HEK293T (cell line): ENCODE measurements at regions not wholly inside any gene's neighbourhood (a gene's known extent, or its start where the extent isn't known, plus 50 kb on each side); places are given as distances from the start of the nearest gene placed in this dataset.

ENCODE experiments used
- BHLHE40 ChIP-seq: fragments of 450-650 bp; IDR thresholded peaks from 2 replicates; pipeline ENCODE4 v1.6.1; 2016; ENCODE audit warnings: mild to moderate bottlenecking, moderate library complexity, borderline replicate concordance
- CTBP1 ChIP-seq: fragments of 450-650 bp; IDR thresholded peaks from 2 replicates; pipeline ENCODE4 v1.6.1; 2016; ENCODE audit warnings: borderline replicate concordance
- ELF4 ChIP-seq: fragments of 450-650 bp; IDR thresholded peaks from 2 replicates; pipeline ENCODE4 v1.6.1; 2017; ENCODE audit warnings: antibody characterized with exemption
- FOXA1 ChIP-seq: fragments of 450-650 bp; IDR thresholded peaks from 2 replicates; pipeline ENCODE4 v1.6.1; 2016; ENCODE audit warnings: mild to moderate bottlenecking
- FOXK2 ChIP-seq: fragments of 450-650 bp; IDR thresholded peaks from 2 replicates; pipeline ENCODE4 v1.6.1; 2016; ENCODE audit warnings: mild to moderate bottlenecking
- FOXM1 ChIP-seq: fragments of 450-650 bp; IDR thresholded peaks from 2 replicates; pipeline ENCODE4 v1.6.1; 2017; ENCODE audit warnings: mild to moderate bottlenecking, borderline replicate concordance
- HDGF ChIP-seq: fragments of 450-650 bp; IDR thresholded peaks from 2 replicates; pipeline ENCODE4 v1.6.1; 2017; ENCODE audit warnings: antibody characterized with exemption, borderline replicate concordance
- L3MBTL2 ChIP-seq: fragments of 450-650 bp; conservative IDR thresholded peaks from 2 replicates; pipeline ENCODE4 v1.6.1; 2016; ENCODE audit warnings: mild to moderate bottlenecking
- LEF1 ChIP-seq: fragments of 450-650 bp; IDR thresholded peaks from 2 replicates; pipeline ENCODE4 v1.6.1; 2017; ENCODE audit warnings: mild to moderate bottlenecking, borderline replicate concordance
- NFRKB ChIP-seq: fragments of 450-650 bp; IDR thresholded peaks from 2 replicates; pipeline ENCODE4 v1.6.1; 2016; ENCODE audit warnings: mild to moderate bottlenecking, moderate library complexity
- SP1 ChIP-seq: fragments of 450-650 bp; IDR thresholded peaks from 2 replicates; pipeline ENCODE4 v1.6.1; 2017
- TARDBP ChIP-seq: fragments of 450-650 bp; IDR thresholded peaks from 2 replicates; pipeline ENCODE4 v1.6.1; 2016
- ZNF384 ChIP-seq: fragments of 450-650 bp; IDR thresholded peaks from 2 replicates; pipeline ENCODE4 v1.6.1; 2016
- TF ChIP-seq, protein P1 (sequence below): fragments of 450-650 bp; IDR thresholded peaks from 2 replicates; pipeline ENCODE4 v1.6.1; 2016

DNA sequence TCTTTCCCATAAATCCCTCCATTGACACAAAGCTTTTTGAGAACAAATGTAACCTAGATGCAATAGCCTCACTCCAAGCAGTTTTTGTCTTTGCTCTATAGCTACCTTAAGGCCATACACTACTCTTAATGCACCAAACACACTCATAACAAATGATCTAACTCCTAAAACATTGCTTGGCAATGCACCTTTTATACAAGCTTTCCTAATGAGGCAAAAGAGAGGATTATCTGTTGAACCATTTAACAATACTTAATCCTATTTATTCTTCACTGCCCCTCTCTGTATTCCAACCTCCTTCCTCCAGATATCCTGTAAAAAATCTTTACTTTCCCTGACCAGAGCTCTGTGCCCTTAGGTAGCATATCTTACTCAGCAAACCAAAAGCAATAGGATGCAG is 558.1 kb upstream of the MDFIC2 start:
- TF ChIP-seq NFRKB (no peak), ELF4 (no peak), HDGF (no peak), FOXA1 (no peak), FOXK2 (no peak), CTBP1 (no peak), FOXM1 (no peak), LEF1 (no peak), BHLHE40 (no peak), SP1 (no peak), ZNF384 (no peak), TARDBP (no peak), L3MBTL2 (no peak)
- TF ChIP-seq, protein P1, sequence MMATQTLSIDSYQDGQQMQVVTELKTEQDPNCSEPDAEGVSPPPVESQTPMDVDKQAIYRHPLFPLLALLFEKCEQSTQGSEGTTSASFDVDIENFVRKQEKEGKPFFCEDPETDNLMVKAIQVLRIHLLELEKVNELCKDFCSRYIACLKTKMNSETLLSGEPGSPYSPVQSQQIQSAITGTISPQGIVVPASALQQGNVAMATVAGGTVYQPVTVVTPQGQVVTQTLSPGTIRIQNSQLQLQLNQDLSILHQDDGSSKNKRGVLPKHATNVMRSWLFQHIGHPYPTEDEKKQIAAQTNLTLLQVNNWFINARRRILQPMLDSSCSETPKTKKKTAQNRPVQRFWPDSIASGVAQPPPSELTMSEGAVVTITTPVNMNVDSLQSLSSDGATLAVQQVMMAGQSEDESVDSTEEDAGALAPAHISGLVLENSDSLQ: no peak
